ENCODE measurements at regions not wholly inside any gene's neighbourhood (a gene's known extent, or its start where the extent isn't known, plus 50 kb on each side); places are given as distances from the start of the nearest gene placed in this dataset.

- ChIA-PET POLR2A (ENCODE audit: partially characterized antibody) (interaction anchor here (0.6 kb wide), 1 partner anchor 26 kb away, joined by 4 read pairs; no protein-coding TSS in a partner anchor), CTCF (ENCODE audit: partially characterized antibody) (interaction anchor here (0.6 to 1.0 kb wide), 2 partner anchors 20 to 122 kb away, joined by 3 read pairs; no protein-coding TSS in a partner anchor)
- H3K23me2 ChIP-seq (ENCODE audit: low read depth, low read length) = no peaks in the 10 kb centered on the region
- no peak overlapping the region for H2BK120ac ChIP-seq (replicated peaks; ENCODE audit: low read depth, low read length)
- H3K56ac ChIP-seq (replicated peaks; ENCODE audit: insufficient read length, low read depth, low read length) = no peak overlapping the region
- no peak overlapping the region for H2AK5ac ChIP-seq (ENCODE audit: low read depth, low read length)
- H3K79me1 ChIP-seq (ENCODE audit: low read depth, low read length) = no peaks in the 10 kb centered on the region
- H3K4ac ChIP-seq (replicated peaks; ENCODE audit: insufficient read length, low read depth, low read length) = no peak overlapping the region
- no peaks in the 10 kb centered on the region for H3K27me3 ChIP-seq (replicated peaks in 1 of 4; ENCODE audit: control insufficient read depth in 3 of 4, extremely low read depth in 1 of 4, insufficient read depth in 3 of 4, low read length in 3 of 4)
- no peaks in the 10 kb centered on the region for H3K9me3 ChIP-seq (ENCODE audit: insufficient read depth in 2 of 2, low read depth in 1 of 2, low read length in 1 of 2)
- H2BK20ac ChIP-seq (ENCODE audit: low read length) = no peak overlapping the region
- 92% methylated on average over 1 of the region's 1 CpG; no CpG with 5 or more reads in 1 of the 2 experiments for WGBS, 2 experiments (ENCODE audit: extremely low coverage in 1 of 2, insufficient coverage in 1 of 2, insufficient read length in 1 of 2, insufficient replicate concordance in 2 of 2, low coverage in 1 of 2, low lambda C conversion rate in 2 of 2, missing lambda C conversion rate in 1 of 2)
- H4K20me1 ChIP-seq (replicated peaks in 1 of 2; ENCODE audit: control insufficient read depth in 1 of 2, insufficient read depth in 2 of 2, low read length in 2 of 2) = no peaks in the 10 kb centered on the region
- H3K18ac ChIP-seq (ENCODE audit: extremely low read depth, low read length) = no peak overlapping the region
- H4K5ac ChIP-seq (ENCODE audit: insufficient read length, low read depth, low read length) = no peak overlapping the region
- FAIRE-seq = no peak
- no peaks in the 10 kb centered on the region for H3K79me2 ChIP-seq (ENCODE audit: control insufficient read depth in 1 of 2, insufficient read depth in 2 of 2, low read length in 2 of 2)
- no peak overlapping the region for H2BK12ac ChIP-seq (ENCODE audit: low read depth, low read length)
- no peak overlapping the region for H3K4me3 ChIP-seq (ENCODE audit: extremely low read depth in 1 of 4, insufficient read depth in 2 of 4, low read depth in 3 of 4, low read length in 4 of 4)
- H2AFZ ChIP-seq (ENCODE audit: low read length) = no peak overlapping the region
- no peaks in the 10 kb centered on the region for H3K36me3 ChIP-seq (ENCODE audit: control insufficient read depth in 2 of 4, insufficient read depth in 4 of 4, low read length in 3 of 4)
- H2BK5ac ChIP-seq (ENCODE audit: low read depth, low read length) = no peak overlapping the region
- H3K27ac ChIP-seq (ENCODE audit: low read depth, low read length) = no peak overlapping the region
- DNase-seq (ENCODE audit: low read depth in 1 of 2, low spot score in 2 of 2) = no peak
- no peak overlapping the region for H3K9ac ChIP-seq (replicated peaks in 1 of 4; ENCODE audit: extremely low read depth in 1 of 4, low read depth in 3 of 4, low read length in 3 of 4)
- H2BK15ac ChIP-seq (ENCODE audit: low read length) = no peak overlapping the region
- H4K91ac ChIP-seq (replicated peaks; ENCODE audit: insufficient read length, low read length) = no peak overlapping the region
- H3K4me1 ChIP-seq (replicated peaks in 1 of 4; ENCODE audit: control insufficient read depth in 3 of 4, insufficient read depth in 4 of 4, low read length in 3 of 4) = no peaks in the 10 kb centered on the region
- no peak overlapping the region for H3K4me2 ChIP-seq (ENCODE audit: insufficient read depth in 1 of 2, low read depth in 2 of 2, low read length in 2 of 2)
- H3K14ac ChIP-seq (ENCODE audit: insufficient read length) = no peak overlapping the region
- no peak overlapping the region for H3K23ac ChIP-seq (ENCODE audit: insufficient read length)
- H4K8ac ChIP-seq (ENCODE audit: extremely low read depth, insufficient read depth, low read length) = no peak overlapping the region
- TF ChIP-seq RXRA (IDR thresholded peaks at IDR 0.05; ENCODE audit: insufficient read depth, low read depth, low read length) (no peak), JUN (IDR thresholded peaks at IDR 0.05; ENCODE audit: low read depth, low read length) (no peak), KDM5A (IDR thresholded peaks at IDR 0.05; ENCODE audit: low read length) (no peak), SP1 (IDR thresholded peaks at IDR 0.05; ENCODE audit: low read depth, low read length) (no peak), NRF1 (IDR thresholded peaks at IDR 0.05; ENCODE audit: low read depth, low read length) (no peak), CTBP2 (IDR thresholded peaks at IDR 0.05; ENCODE audit: borderline replicate concordance, insufficient read depth, insufficient read length, low read length) (no peak), POU5F1 (IDR thresholded peaks at IDR 0.05; ENCODE audit: low read depth, low read length) (no peak), SP4 (IDR thresholded peaks at IDR 0.05; ENCODE audit: low read length) (no peak), ASH2L (IDR thresholded peaks at IDR 0.05; ENCODE audit: low read length) (no peak), BCL11A (IDR thresholded peaks at IDR 0.05; ENCODE audit: low read depth in 2 of 2, low read length in 2 of 2) (no peak), CHD1 (IDR thresholded peaks at IDR 0.05; ENCODE audit: low read depth, low read length) (no peak), TBP (IDR thresholded peaks at IDR 0.05; ENCODE audit: low read depth, low read length) (no peak), NANOG (IDR thresholded peaks at IDR 0.05; ENCODE audit: insufficient read depth, low read depth, low read length, poor library complexity, severe bottlenecking) (no peak), TAF1 (IDR thresholded peaks at IDR 0.05; ENCODE audit: low read depth, low read length) (no peak), KDM4A (IDR thresholded peaks at IDR 0.05; ENCODE audit: low read depth, low read length, severe bottlenecking) (no peak)
Observed at GRCh38 chr7:69436946-69437345, 161.3 kb upstream of the AUTS2 start.

All from H1 (cell line).